GM12892 (cell line): ENCODE measurements at regions not wholly inside any gene's neighbourhood (a gene's known extent, or its start where the extent isn't known, plus 50 kb on each side); places are given as distances from the start of the nearest gene placed in this dataset.

Source experiments
- POLR2A ChIP-seq: IDR thresholded peaks from 2 replicates; pipeline ENCODE4 v1.6.1; 2011; ENCODE audit warnings: low read depth, low read length, control low read depth
- POLR2AphosphoS5 ChIP-seq: IDR thresholded peaks from 2 replicates; pipeline ENCODE4 v1.6.1; 2011; ENCODE audit warnings: low read depth, low read length, control low read depth
- TAF1 ChIP-seq: IDR thresholded peaks from 2 replicates; pipeline ENCODE4 v1.6.1; 2011; ENCODE audit warnings: low read depth, mild to moderate bottlenecking, control low read depth, low read length, borderline replicate concordance

GRCh38 chr2:19664646-19665045, 237.1 kb downstream of the TTC32 start:
- TF ChIP-seq POLR2AphosphoS5, result no peak
- no peak for TF ChIP-seq POLR2A
- no peak for TF ChIP-seq TAF1
